ENCODE measurements at regions not wholly inside any gene's neighbourhood (a gene's known extent, or its start where the extent isn't known, plus 50 kb on each side); places are given as distances from the start of the nearest gene placed in this dataset.

GRCh38 chr5:159774476-159775031 lies 141.7 kb upstream of the ADRA1B start:
- peaks cover 0 to 6% (median 0%) of the 10 kb centered on the region in 5 donors for H3K4me1 ChIP-seq (ENCODE audit: control insufficient read depth in 5 of 5, insufficient read depth in 5 of 5, low read length in 5 of 5)
- ATAC-seq (ENCODE audit: insufficient read depth, low FRiP score), result no peak
- H3K4me3 ChIP-seq, result no peak overlapping the region
- no peak for DNase-seq
- no peaks in the 10 kb centered on the region for H3K9me3 ChIP-seq (ENCODE audit: control insufficient read depth in 4 of 4, insufficient read depth in 3 of 4, low read length in 3 of 4)
- H3K9ac ChIP-seq (ENCODE audit: insufficient read depth in 1 of 2, low read length in 2 of 2), result no peak overlapping the region
- H3K27me3 ChIP-seq (ENCODE audit: control insufficient read depth in 3 of 3, insufficient read depth in 3 of 3, low read length in 2 of 3), result peaks cover 2 to 7% (median 7%) of the 10 kb centered on the region in 3 donors
- WGBS, 2 donors, result 84 to 89% methylated on average over 9 of the region's 9 CpGs
- H3K36me3 ChIP-seq (ENCODE audit: control insufficient read depth in 4 of 4, insufficient read depth in 4 of 4, low read length in 4 of 4), result no peaks in the 10 kb centered on the region
- no peak overlapping the region for H3K27ac ChIP-seq (ENCODE audit: low read depth in 1 of 2, low read length in 1 of 2)
- no peak for TF ChIP-seq CTCF (IDR thresholded peaks at IDR 0.05; ENCODE audit: control extremely low read depth, extremely low read depth)

- TF ChIP-seq CTCF (IDR thresholded peaks at IDR 0.05; ENCODE audit: control extremely low read depth, extremely low read depth), result no peak
- WGBS, 2 donors, result 84 to 93% methylated on average over 3 of the region's 3 CpGs
- H3K36me3 ChIP-seq (ENCODE audit: control insufficient read depth in 4 of 4, insufficient read depth in 4 of 4, low read length in 4 of 4), result no peaks in the 10 kb centered on the region
- H3K9ac ChIP-seq (ENCODE audit: insufficient read depth in 1 of 2, low read length in 2 of 2), result no peak overlapping the region
- no peaks in the 10 kb centered on the region for H3K9me3 ChIP-seq (ENCODE audit: control insufficient read depth in 4 of 4, insufficient read depth in 3 of 4, low read length in 3 of 4)
- H3K4me1 ChIP-seq (ENCODE audit: control insufficient read depth in 5 of 5, insufficient read depth in 5 of 5, low read length in 5 of 5), result peaks cover 0 to 6% (median 0%) of the 10 kb centered on the region in 5 donors
- H3K27ac ChIP-seq (ENCODE audit: low read depth in 1 of 2, low read length in 1 of 2), result no peak overlapping the region
- no peak for DNase-seq
- H3K27me3 ChIP-seq (ENCODE audit: control insufficient read depth in 3 of 3, insufficient read depth in 3 of 3, low read length in 2 of 3), result peaks cover 2 to 7% (median 7%) of the 10 kb centered on the region in 3 donors
- ATAC-seq (ENCODE audit: insufficient read depth, low FRiP score), result no peak
- H3K4me3 ChIP-seq, result no peak overlapping the region
Measured at GRCh38 chr5:159775890-159776289, 140.4 kb upstream of the ADRA1B start.

GRCh38 chr5:159777049-159777660 lies 139.1 kb upstream of the ADRA1B start:
- H3K27me3 ChIP-seq (ENCODE audit: control insufficient read depth in 3 of 3, insufficient read depth in 3 of 3, low read length in 2 of 3), result peaks cover 2 to 7% (median 7%) of the 10 kb centered on the region in 3 donors
- H3K27ac ChIP-seq (ENCODE audit: low read depth in 1 of 2, low read length in 1 of 2), result no peak overlapping the region
- no peak overlapping the region for H3K4me3 ChIP-seq
- no peak for DNase-seq
- H3K4me1 ChIP-seq (ENCODE audit: control insufficient read depth in 5 of 5, insufficient read depth in 5 of 5, low read length in 5 of 5), result peaks cover 0 to 6% (median 0%) of the 10 kb centered on the region in 5 donors
- no peaks in the 10 kb centered on the region for H3K9me3 ChIP-seq (ENCODE audit: control insufficient read depth in 4 of 4, insufficient read depth in 3 of 4, low read length in 3 of 4)
- no peak overlapping the region for H3K9ac ChIP-seq (ENCODE audit: insufficient read depth in 1 of 2, low read length in 2 of 2)
- no peak for TF ChIP-seq CTCF (IDR thresholded peaks at IDR 0.05; ENCODE audit: control extremely low read depth, extremely low read depth)
- whole genome bisulfite sequencing, 2 donors, result 93 to 94% methylated on average over 9 of the region's 9 CpGs
- no peak for ATAC-seq (ENCODE audit: insufficient read depth, low FRiP score)
- H3K36me3 ChIP-seq (ENCODE audit: control insufficient read depth in 4 of 4, insufficient read depth in 4 of 4, low read length in 4 of 4), result no peaks in the 10 kb centered on the region
